GM19468 (cell line): ENCODE measurements at regions not wholly inside any gene's neighbourhood (a gene's known extent, or its start where the extent isn't known, plus 50 kb on each side); places are given as distances from the start of the nearest gene placed in this dataset.

Source experiments
- ATAC-seq: cut with Tn5 transposase; IDR thresholded peaks from one replicate; pipeline ENCODE4 v1.9.1; 2021; ENCODE audit warnings: mild to moderate bottlenecking, moderate library complexity, moderate number of reproducible peaks; ENCODE audit not compliant: unreplicated experiment; ENCODE audit errors: extremely low read depth

- ATAC-seq = no peak
Observed at GRCh38 chr2:82538590-82539279, 1920.3 kb downstream of the SUCLG1 start.

- no peak for ATAC-seq
Observed at GRCh38 chr2:82528288-82528687, 1930.8 kb downstream of the SUCLG1 start.

- ATAC-seq = no peak
Observed at GRCh38 chr2:82527124-82527523, 1932.0 kb downstream of the SUCLG1 start.

GRCh38 chr2:82526277-82526676 lies 1932.8 kb downstream of the SUCLG1 start:
- no peak for ATAC-seq

- ATAC-seq = no peak
Observed at GRCh38 chr2:82525744-82526143, 1933.3 kb downstream of the SUCLG1 start.

- no peak for ATAC-seq
Observed at GRCh38 chr2:82524826-82525225, 1934.3 kb downstream of the SUCLG1 start.

GRCh38 chr2:82511894-82512293 lies 1947.2 kb downstream of the SUCLG1 start:
- ATAC-seq = no peak

- no peak for ATAC-seq
Observed at GRCh38 chr2:82508702-82509101, 1950.4 kb downstream of the SUCLG1 start.

- ATAC-seq = no peak
Observed at GRCh38 chr2:82507657-82508056, 1951.4 kb downstream of the SUCLG1 start.

GRCh38 chr2:82501217-82501616 lies 1957.9 kb downstream of the SUCLG1 start:
- no peak for ATAC-seq

GRCh38 chr2:82498777-82499443 lies 1960.2 kb downstream of the SUCLG1 start:
- no peak for ATAC-seq

- no peak for ATAC-seq
Observed at GRCh38 chr2:82494739-82495138, 1964.3 kb downstream of the SUCLG1 start.

- ATAC-seq = no peak
Observed at GRCh38 chr2:82491591-82491990, 1967.5 kb downstream of the SUCLG1 start.

GRCh38 chr2:82487354-82487753 lies 1971.7 kb downstream of the SUCLG1 start:
- no peak for ATAC-seq

- no peak for ATAC-seq
Observed at GRCh38 chr2:82485701-82486100, 1973.4 kb downstream of the SUCLG1 start.

- no peak for ATAC-seq
Observed at GRCh38 chr2:82481207-82481606, 1977.9 kb downstream of the SUCLG1 start.

- no peak for ATAC-seq
Observed at GRCh38 chr2:82478641-82479040, 1980.4 kb downstream of the SUCLG1 start.

GRCh38 chr2:82476094-82476493 lies 1983.0 kb downstream of the SUCLG1 start:
- no peak for ATAC-seq

- no peak for ATAC-seq
Observed at GRCh38 chr2:82428251-82428650, 2030.8 kb downstream of the SUCLG1 start.

GRCh38 chr2:82412021-82412420 lies 2047.1 kb downstream of the SUCLG1 start:
- no peak for ATAC-seq

- ATAC-seq = no peak
Observed at GRCh38 chr2:82411071-82411470, 2048.0 kb downstream of the SUCLG1 start.

GRCh38 chr2:82395531-82395930 lies 2063.5 kb downstream of the SUCLG1 start:
- ATAC-seq = no peak
